NCI-H146 treated with DMSO at 0.1 percent for 48 hours (cell line): ENCODE measurements at regions not wholly inside any gene's neighbourhood (a gene's known extent, or its start where the extent isn't known, plus 50 kb on each side); places are given as distances from the start of the nearest gene placed in this dataset.

Experiments
- DNase-seq: peaks from one replicate; lab custom pipeline; 2025; ENCODE audit not compliant: unreplicated experiment; lab: John Stamatoyannopoulos, UW

- DNase-seq, result no peak
These were observed 222.5 kb upstream of the DAPK1 start for GRCh38 chr9:87275047-87275725.

- no peak for DNase-seq
These were observed 221.3 kb upstream of the DAPK1 start for GRCh38 chr9:87276327-87276841.

GRCh38 chr9:87276851-87277261 is 220.8 kb upstream of the DAPK1 start:
- no peak for DNase-seq

GRCh38 chr9:87277346-87277745 is 220.3 kb upstream of the DAPK1 start:
- no peak for DNase-seq

- no peak for DNase-seq
These were observed 218.5 kb upstream of the DAPK1 start for GRCh38 chr9:87278971-87279733.

- no peak for DNase-seq
These were observed 217.2 kb upstream of the DAPK1 start for GRCh38 chr9:87280421-87280820.

- DNase-seq, result no peak
These were observed 215.1 kb upstream of the DAPK1 start for GRCh38 chr9:87282538-87282937.

- no peak for DNase-seq
These were observed 214.1 kb upstream of the DAPK1 start for GRCh38 chr9:87283585-87283984.

- DNase-seq, result no peak
These were observed 212.3 kb upstream of the DAPK1 start for GRCh38 chr9:87285183-87285850.

- DNase-seq, result no peak
These were observed 211.2 kb upstream of the DAPK1 start for GRCh38 chr9:87286506-87286905.

GRCh38 chr9:87290241-87291052 is 207.2 kb upstream of the DAPK1 start:
- DNase-seq, result no peak

- no peak for DNase-seq
These were observed 205.0 kb upstream of the DAPK1 start for GRCh38 chr9:87292449-87293191.

- DNase-seq, result no peak
These were observed 203.5 kb upstream of the DAPK1 start for GRCh38 chr9:87294126-87294525.

GRCh38 chr9:87300915-87301314 is 196.8 kb upstream of the DAPK1 start:
- DNase-seq, result no peak

- no peak for DNase-seq
These were observed 196.3 kb upstream of the DAPK1 start for GRCh38 chr9:87301371-87301770.

- no peak for DNase-seq
These were observed 192.5 kb upstream of the DAPK1 start for GRCh38 chr9:87305151-87305550.

GRCh38 chr9:87306006-87306405 is 191.7 kb upstream of the DAPK1 start:
- DNase-seq, result no peak

GRCh38 chr9:87307848-87308247 is 189.8 kb upstream of the DAPK1 start:
- no peak for DNase-seq

GRCh38 chr9:87309236-87309635 is 188.4 kb upstream of the DAPK1 start:
- no peak for DNase-seq

- no peak for DNase-seq
These were observed 186.7 kb upstream of the DAPK1 start for GRCh38 chr9:87310827-87311523.
